ENCODE measurements at regions not wholly inside any gene's neighbourhood (a gene's known extent, or its start where the extent isn't known, plus 50 kb on each side); places are given as distances from the start of the nearest gene placed in this dataset.

DNA sequence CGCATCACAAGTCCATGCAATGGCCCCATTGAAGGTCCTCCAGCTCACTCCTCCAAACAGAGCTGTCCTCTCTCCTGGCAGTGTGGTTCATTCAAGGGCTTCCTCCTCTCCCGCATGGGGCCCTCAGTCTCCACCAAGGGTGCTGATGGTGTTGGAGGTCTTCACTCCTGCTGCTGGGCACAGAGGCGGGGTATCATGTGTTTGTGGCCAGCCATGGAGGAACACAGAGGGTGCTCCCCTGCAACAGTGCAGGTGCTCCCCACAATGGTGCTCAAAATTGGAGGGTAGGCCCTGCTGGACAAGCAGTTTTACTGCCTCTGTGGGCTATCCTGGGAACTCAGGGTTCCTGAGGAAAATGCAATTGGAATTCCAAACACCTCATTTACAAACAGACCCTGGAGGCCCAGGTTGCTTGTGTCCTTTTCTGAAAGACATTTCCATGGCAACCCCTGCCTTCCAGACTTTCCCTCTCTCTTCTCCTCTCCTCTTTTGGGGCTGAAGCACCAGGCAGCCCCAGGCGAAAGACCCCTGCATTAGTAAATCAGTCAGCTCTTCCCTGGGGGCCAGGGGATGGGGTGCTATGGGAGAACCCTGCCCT, 256.0 kb downstream of the HAUS1 start:
- H3K9me3 ChIP-seq = no peaks in the 10 kb centered on the region
- intact Hi-C loops (cut with DNase I; ENCODE audit: low total_unique reads) = no loop called here
- 70 to 100% methylated on average over 1 to 4 of the region's 4 CpGs for WGBS, 2 donors
- no peak for DNase-seq
- no peaks in the 10 kb centered on the region for H3K36me3 ChIP-seq (ENCODE audit: low read depth, missing control alignments)
- H3K4me1 ChIP-seq = no peaks in the 10 kb centered on the region
- H3K4me3 ChIP-seq = no peak overlapping the region
- TF ChIP-seq, protein P1, sequence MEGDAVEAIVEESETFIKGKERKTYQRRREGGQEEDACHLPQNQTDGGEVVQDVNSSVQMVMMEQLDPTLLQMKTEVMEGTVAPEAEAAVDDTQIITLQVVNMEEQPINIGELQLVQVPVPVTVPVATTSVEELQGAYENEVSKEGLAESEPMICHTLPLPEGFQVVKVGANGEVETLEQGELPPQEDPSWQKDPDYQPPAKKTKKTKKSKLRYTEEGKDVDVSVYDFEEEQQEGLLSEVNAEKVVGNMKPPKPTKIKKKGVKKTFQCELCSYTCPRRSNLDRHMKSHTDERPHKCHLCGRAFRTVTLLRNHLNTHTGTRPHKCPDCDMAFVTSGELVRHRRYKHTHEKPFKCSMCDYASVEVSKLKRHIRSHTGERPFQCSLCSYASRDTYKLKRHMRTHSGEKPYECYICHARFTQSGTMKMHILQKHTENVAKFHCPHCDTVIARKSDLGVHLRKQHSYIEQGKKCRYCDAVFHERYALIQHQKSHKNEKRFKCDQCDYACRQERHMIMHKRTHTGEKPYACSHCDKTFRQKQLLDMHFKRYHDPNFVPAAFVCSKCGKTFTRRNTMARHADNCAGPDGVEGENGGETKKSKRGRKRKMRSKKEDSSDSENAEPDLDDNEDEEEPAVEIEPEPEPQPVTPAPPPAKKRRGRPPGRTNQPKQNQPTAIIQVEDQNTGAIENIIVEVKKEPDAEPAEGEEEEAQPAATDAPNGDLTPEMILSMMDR (IDR thresholded peaks at IDR 0.05) = no peak
- TF ChIP-seq POLR2A (IDR thresholded peaks at IDR 0.05) = no peak
- no peak overlapping the region for H3K27ac ChIP-seq
- no peaks in the 10 kb centered on the region for H3K27me3 ChIP-seq

DNA sequence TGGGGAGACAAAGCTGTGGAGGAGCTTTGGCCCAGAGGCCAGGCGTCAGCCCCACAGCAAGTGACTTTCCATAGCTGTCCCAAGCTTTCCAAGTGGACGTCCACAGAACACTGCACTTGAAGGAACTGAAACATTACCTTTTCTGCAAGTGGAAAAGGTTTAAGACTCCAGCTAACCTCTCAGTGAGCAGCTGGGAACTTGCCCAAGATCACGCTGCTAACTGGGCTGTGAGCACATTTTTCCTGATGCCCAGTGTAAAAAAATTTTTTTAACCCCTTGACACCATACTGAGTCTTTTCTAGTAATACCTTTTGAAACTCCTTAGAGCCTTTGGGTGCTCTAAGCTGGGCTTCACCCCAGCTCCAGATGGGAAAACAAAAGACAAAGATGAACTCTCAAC, 256.7 kb downstream of the HAUS1 start:
- H3K9me3 ChIP-seq = no peaks in the 10 kb centered on the region
- H3K4me1 ChIP-seq = no peaks in the 10 kb centered on the region
- no peaks in the 10 kb centered on the region for H3K36me3 ChIP-seq (ENCODE audit: low read depth, missing control alignments)
- no peaks in the 10 kb centered on the region for H3K27me3 ChIP-seq
- whole genome bisulfite sequencing, 2 donors = 61 to 80% methylated on average over 3 of the region's 3 CpGs
- intact Hi-C loops (cut with DNase I; ENCODE audit: low total_unique reads) = no loop called here
- no peak overlapping the region for H3K27ac ChIP-seq
- H3K4me3 ChIP-seq = no peak overlapping the region
- DNase-seq = no peak
- no peak for TF ChIP-seq POLR2A (IDR thresholded peaks at IDR 0.05)
- TF ChIP-seq, protein P1 (IDR thresholded peaks at IDR 0.05) = no peak

DNA sequence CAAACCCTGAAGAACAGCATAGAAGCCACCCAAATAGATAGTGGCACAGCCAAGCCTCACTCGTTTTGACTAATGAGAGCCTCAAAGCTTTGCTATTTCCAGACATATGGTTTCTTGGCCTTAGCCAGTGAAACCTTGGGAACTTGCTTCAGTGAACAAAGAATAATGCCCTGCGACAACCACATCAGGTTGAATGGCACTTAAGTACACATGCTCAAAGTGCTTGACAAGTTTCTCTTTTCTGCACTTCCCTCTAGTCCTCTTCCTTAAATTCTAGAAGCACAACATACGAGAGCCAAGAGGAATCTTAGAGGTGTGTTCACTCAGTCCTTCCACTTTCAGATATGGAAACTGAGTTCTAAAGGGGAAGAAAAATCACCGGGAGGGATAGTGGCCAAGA, 258.3 kb downstream of the HAUS1 start:
- H3K4me3 ChIP-seq = no peak overlapping the region
- DNase-seq = no peak
- intact Hi-C loops (cut with DNase I; ENCODE audit: low total_unique reads) = no loop called here

DNA sequence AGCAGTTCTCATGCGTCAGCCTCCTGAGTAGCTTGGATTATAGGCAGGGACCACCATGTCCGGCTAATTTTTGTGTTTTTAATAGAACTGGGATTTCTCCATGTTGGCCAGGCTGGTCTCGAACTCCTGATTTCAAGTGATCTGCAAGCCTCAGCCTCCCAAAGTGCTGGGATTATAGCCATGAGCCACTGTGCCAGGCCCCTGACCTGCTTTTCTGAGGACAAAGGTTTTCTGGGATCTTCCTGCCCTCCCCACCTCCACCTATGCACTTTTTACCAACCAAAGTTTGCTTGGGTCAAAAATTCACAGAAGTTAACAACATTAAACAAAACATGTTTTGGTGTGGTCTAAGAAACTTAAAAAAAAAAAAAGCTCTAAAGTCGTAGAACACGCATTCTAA, 259.9 kb downstream of the HAUS1 start:
- H3K27ac ChIP-seq = no peak overlapping the region
- 92 to 97% methylated on average over 5 of the region's 5 CpGs for WGBS, 2 donors
- intact Hi-C loops (cut with DNase I; ENCODE audit: low total_unique reads) = no loop called here
- no peak overlapping the region for H3K4me3 ChIP-seq
- TF ChIP-seq, protein P1 (IDR thresholded peaks at IDR 0.05) = no peak
- TF ChIP-seq POLR2A (IDR thresholded peaks at IDR 0.05) = no peak
- no peaks in the 10 kb centered on the region for H3K27me3 ChIP-seq
- H3K36me3 ChIP-seq (ENCODE audit: low read depth, missing control alignments) = no peaks in the 10 kb centered on the region
- H3K9me3 ChIP-seq = no peaks in the 10 kb centered on the region
- DNase-seq = no peak
- H3K4me1 ChIP-seq = no peaks in the 10 kb centered on the region

More for the DNA sequence above, 258.3 kb downstream of the HAUS1 start:
- H3K4me1 ChIP-seq = no peaks in the 10 kb centered on the region
- no peaks in the 10 kb centered on the region for H3K27me3 ChIP-seq
- no peak for TF ChIP-seq POLR2A (IDR thresholded peaks at IDR 0.05)
- TF ChIP-seq, protein P1 (IDR thresholded peaks at IDR 0.05) = no peak
- no peaks in the 10 kb centered on the region for H3K9me3 ChIP-seq
- H3K36me3 ChIP-seq (ENCODE audit: low read depth, missing control alignments) = no peaks in the 10 kb centered on the region
- WGBS, 2 donors = 89 to 92% methylated on average over 4 of the region's 4 CpGs
- H3K27ac ChIP-seq = no peak overlapping the region

DNA sequence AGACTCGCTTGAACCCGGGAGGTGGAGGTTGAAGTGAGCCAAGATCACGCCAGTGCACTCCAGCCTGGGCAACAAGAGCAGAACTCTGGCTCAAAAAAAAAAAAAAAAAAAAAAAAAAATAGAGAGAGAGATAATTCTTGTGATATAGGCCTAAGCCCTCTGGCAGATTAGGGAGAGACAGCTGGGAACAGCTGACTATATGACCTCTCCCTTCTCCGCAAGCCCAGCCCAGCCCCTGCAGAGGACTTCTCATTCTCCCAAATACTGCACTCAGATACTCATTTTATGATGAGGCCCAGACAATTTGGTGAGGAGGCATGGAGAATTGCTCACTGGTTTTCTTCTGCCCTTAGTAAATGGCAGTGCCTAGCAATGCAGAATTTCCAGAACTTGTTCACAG, 262.0 kb downstream of the HAUS1 start:
- no peaks in the 10 kb centered on the region for H3K27me3 ChIP-seq
- H3K9me3 ChIP-seq = no peaks in the 10 kb centered on the region
- no peak overlapping the region for H3K4me3 ChIP-seq
- intact Hi-C loops (cut with DNase I; ENCODE audit: low total_unique reads) = no loop called here
- no peak overlapping the region for H3K27ac ChIP-seq
- WGBS, 2 donors = 77 to 81% methylated on average over 4 of the region's 4 CpGs
- no peak for DNase-seq
- no peaks in the 10 kb centered on the region for H3K36me3 ChIP-seq (ENCODE audit: low read depth, missing control alignments)
- TF ChIP-seq POLR2A (IDR thresholded peaks at IDR 0.05) = no peak
- TF ChIP-seq, protein P1 (IDR thresholded peaks at IDR 0.05) = no peak
- no peaks in the 10 kb centered on the region for H3K4me1 ChIP-seq
